RWPE2 (cell line): ENCODE measurements at regions not wholly inside any gene's neighbourhood (a gene's known extent, or its start where the extent isn't known, plus 50 kb on each side); places are given as distances from the start of the nearest gene placed in this dataset.

Experiments used
- ATAC-seq: fragments of 200-7000 bp; cut with Tn5 transposase; 3 replicates; pipeline ENCODE4 v1.9.1; 2021; ENCODE audit warnings: low read depth
- DNase-seq: peaks from one replicate; pipeline ENCODE4 v3.0.0-alpha.2; 2020; ENCODE audit warnings: low spot score
- H3K27ac ChIP-seq: fragments of 450-650 bp; 2 replicates; pipeline ENCODE4 v1.5.1; 2017; ENCODE audit warnings: mild to moderate bottlenecking; ENCODE audit not compliant: poor library complexity, severe bottlenecking
- H3K27me3 ChIP-seq: fragments of 250-450 bp; sonication (Bioruptor Pico); 2 replicates; pipeline ENCODE4 v1.5.1; 2021; ENCODE audit warnings: mild to moderate bottlenecking, moderate library complexity; ENCODE audit not compliant: insufficient read depth, poor library complexity, severe bottlenecking
- H3K36me3 ChIP-seq: fragments of 250-450 bp; sonication (Bioruptor Pico); 2 replicates; pipeline ENCODE4 v1.5.1; 2020; ENCODE audit warnings: low read depth, mild to moderate bottlenecking, moderate library complexity
- H3K4me1 ChIP-seq: fragments of 250-450 bp; sonication (Bioruptor Pico); 2 replicates; pipeline ENCODE4 v1.5.1; 2021; ENCODE audit warnings: mild to moderate bottlenecking, moderate library complexity; ENCODE audit not compliant: insufficient read depth, poor library complexity, severe bottlenecking
- H3K4me3 ChIP-seq: fragments of 250-450 bp; sonication (Bioruptor Pico); 2 replicates; pipeline ENCODE4 v1.5.1; 2021; ENCODE audit warnings: mild to moderate bottlenecking, moderate library complexity; ENCODE audit not compliant: severe bottlenecking
- H3K9me3 ChIP-seq: fragments of 250-450 bp; sonication (Bioruptor Pico); 2 replicates; pipeline ENCODE4 v1.5.1; 2021; ENCODE audit warnings: mild to moderate bottlenecking, moderate library complexity; ENCODE audit not compliant: severe bottlenecking
- TF ChIP-seq, protein P1 (sequence below): fragments of 450-650 bp; IDR thresholded peaks from one replicate; pipeline ENCODE4 v1.5.1; 2017; ENCODE audit warnings: mild to moderate bottlenecking, moderate library complexity; ENCODE audit not compliant: poor library complexity, severe bottlenecking

DNA sequence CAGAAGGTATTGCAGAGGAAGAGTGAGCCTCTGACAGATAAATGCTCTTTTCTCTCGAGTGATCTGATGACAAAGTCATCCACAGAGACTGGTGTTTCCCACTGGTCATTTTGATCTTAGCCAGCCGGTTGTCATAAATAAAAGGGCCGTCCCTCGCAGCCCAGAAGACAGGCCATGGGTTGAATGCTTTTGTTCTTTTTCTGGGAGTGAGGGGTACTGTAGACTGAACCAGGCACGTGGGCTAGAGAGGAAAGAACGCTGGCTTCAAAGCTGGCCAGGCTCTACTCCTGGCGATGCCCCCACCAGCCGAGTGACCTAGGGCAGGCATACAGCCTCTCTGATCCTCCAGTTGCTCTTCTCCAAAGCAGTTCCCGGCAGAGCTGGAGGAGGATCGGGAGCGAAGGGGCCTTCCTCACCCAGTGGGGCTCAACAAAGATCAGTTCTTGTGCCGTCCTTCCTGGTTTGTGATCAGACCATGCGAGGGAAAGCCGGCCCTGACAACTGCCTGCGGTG is 193.5 kb downstream of the INHBB start:
- Histone ChIP-seq H3K4me1 (peaks cover 8% of the 10 kb centered on the region), H3K27ac (no peak overlapping the region), H3K9me3 (no peaks in the 10 kb centered on the region), H3K36me3 (no peaks in the 10 kb centered on the region), H3K27me3 (no peaks in the 10 kb centered on the region), H3K4me3 (no peak overlapping the region)
- TF ChIP-seq, protein P1, sequence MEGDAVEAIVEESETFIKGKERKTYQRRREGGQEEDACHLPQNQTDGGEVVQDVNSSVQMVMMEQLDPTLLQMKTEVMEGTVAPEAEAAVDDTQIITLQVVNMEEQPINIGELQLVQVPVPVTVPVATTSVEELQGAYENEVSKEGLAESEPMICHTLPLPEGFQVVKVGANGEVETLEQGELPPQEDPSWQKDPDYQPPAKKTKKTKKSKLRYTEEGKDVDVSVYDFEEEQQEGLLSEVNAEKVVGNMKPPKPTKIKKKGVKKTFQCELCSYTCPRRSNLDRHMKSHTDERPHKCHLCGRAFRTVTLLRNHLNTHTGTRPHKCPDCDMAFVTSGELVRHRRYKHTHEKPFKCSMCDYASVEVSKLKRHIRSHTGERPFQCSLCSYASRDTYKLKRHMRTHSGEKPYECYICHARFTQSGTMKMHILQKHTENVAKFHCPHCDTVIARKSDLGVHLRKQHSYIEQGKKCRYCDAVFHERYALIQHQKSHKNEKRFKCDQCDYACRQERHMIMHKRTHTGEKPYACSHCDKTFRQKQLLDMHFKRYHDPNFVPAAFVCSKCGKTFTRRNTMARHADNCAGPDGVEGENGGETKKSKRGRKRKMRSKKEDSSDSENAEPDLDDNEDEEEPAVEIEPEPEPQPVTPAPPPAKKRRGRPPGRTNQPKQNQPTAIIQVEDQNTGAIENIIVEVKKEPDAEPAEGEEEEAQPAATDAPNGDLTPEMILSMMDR: no peak
- DNase-seq (no peak), ATAC-seq (no peak)

DNA sequence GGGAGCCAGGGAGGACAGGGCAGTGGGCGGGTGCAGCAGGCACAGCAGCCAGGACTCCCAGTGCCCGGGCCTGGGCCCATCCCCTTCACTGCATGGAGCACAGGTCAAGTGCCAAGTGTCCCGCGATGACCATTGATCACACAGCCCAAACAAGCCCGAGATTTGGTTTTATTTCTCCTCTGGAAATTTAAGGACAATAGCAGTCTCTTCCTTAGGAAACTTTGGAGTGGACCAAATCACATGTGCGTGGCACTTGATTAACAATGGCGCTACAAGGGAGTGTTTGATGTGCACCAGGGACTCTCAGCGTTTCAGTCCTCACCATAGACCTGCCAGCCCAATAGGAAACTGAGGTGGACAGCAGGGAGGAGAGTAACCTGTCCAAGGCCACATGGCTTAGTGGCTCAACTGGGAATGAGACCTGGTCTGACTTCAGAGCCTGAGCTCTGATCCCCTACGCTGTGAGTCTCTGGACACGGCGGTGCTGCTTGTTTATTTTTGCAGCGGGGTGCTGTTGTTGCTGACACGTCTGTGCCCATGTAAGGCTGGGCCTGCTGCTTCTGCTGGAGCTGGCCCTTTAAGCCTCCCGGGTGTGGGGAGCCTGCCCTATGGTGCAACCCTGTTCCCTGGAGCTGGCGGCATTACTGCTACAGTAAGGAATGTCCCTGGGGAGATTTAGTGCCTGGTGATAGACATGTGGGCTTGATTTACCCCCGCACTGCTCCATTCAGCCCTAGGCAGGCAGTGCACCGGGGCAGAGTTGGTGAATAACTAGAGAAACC is 194.2 kb downstream of the INHBB start:
- ATAC-seq (peak; percentile 97), DNase-seq (no peak)
- Histone ChIP-seq H3K9me3 (no peaks in the 10 kb centered on the region), H3K36me3 (no peaks in the 10 kb centered on the region), H3K4me1 (peaks cover 8% of the 10 kb centered on the region), H3K4me3 (no peak overlapping the region), H3K27ac (peak overlapping the region; percentile 26), H3K27me3 (no peaks in the 10 kb centered on the region)
- TF ChIP-seq, protein P1: no peak

DNA sequence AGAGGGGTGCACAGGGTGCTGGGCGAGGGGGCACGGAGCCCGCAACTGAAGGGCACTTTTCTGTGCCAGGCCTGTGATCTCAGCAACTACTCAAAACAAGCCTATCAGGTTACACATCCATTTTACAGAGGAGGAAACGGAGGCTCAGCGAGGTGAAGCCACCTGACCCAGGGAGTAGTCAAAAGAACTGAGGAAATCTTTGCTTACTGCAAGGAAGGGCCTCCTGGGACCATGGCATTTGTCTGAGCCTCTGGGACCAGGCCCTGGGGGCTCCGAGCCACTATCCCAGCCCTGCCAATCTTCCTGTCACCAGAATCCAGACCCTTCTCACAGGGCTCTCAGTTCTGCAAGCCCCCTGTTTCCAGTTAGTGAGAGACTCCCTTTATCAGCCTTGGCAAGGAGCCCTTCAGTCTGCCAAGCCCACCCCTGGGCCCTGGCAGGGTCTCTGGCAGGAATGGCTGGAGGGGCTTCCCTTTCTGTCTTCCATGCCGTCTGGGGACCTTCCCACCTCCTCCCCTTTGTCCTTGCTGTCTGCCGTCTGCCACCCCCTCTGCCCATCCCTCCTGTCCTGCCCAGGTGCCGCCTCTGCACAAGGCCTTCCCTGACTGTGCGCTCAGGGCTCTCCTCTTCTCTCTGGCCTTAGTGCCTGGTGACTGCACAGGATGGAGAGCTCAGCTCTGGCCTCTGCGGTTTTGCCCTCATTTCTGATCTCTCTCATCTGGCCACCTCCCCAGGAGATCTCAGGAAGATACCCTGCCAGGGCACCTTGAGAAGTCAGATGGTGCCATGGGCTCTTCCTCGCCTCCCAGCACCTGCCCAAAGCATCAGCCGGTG is 194.7 kb upstream of the GLI2 start:
- Histone ChIP-seq H3K36me3 (no peaks in the 10 kb centered on the region), H3K27ac (peak overlapping the region; percentile 26), H3K4me1 (peaks cover 8% of the 10 kb centered on the region), H3K9me3 (no peaks in the 10 kb centered on the region), H3K27me3 (no peaks in the 10 kb centered on the region), H3K4me3 (no peak overlapping the region)
- DNase-seq (no peak), ATAC-seq (no peak)
- TF ChIP-seq, protein P1: no peak

DNA sequence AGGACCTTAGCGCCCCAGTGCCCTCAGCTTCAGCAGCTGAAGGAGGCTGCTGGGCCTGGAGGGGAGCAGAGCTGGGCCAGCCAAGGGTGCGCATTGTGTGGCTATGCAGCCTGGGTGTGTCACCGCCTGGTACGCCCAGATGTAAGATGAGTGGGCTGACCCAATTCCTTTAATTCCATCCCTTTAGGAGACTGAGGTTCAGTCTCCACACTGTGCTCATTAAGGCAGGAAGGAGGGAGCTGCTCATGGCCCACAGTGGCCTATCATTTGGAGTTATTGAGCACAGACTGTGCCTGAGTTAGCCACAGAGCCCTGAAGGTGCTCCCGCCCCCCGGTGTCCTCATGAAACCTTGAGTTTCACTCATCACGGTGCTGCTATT is 194.1 kb upstream of the GLI2 start:
- H3K36me3 ChIP-seq: no peaks in the 10 kb centered on the region
- no peaks in the 10 kb centered on the region for H3K9me3 ChIP-seq
- no peaks in the 10 kb centered on the region for H3K27me3 ChIP-seq
- TF ChIP-seq, protein P1: no peak
- H3K4me1 ChIP-seq: peaks cover 8% of the 10 kb centered on the region
- DNase-seq (no peak), ATAC-seq (no peak)
- H3K27ac ChIP-seq: no peak overlapping the region
- H3K4me3 ChIP-seq: no peak overlapping the region
